ENCODE measurements at regions not wholly inside any gene's neighbourhood (a gene's known extent, or its start where the extent isn't known, plus 50 kb on each side); places are given as distances from the start of the nearest gene placed in this dataset.
"Not testable (repeated sequence)": the region's sequence is repeated elsewhere in the genome, so short reads cannot be mapped to it uniquely, and the experiment has no call there.

DNA sequence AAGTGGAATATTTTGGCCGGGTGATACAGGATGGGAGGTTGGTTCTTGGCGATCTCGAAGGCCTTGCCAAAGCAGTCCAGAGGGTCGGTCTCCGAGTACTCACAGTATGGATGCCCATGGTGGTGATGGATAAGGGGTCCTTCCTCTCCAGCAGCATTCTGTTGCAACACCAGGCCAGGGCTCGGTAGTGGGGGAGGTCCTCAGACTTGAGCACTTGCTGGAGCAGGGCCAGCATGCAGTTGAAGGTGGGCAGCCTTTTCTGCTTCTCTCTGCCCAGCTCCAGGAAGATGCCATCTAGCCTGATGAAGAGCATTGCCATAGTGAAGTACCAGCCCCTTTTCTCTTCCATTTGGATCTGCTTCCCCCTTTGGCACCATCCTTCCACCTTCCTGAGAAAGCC is 99.4 kb upstream of the MCHR2 start:
- no peak for DNase-seq (ENCODE audit: low spot score)

DNA sequence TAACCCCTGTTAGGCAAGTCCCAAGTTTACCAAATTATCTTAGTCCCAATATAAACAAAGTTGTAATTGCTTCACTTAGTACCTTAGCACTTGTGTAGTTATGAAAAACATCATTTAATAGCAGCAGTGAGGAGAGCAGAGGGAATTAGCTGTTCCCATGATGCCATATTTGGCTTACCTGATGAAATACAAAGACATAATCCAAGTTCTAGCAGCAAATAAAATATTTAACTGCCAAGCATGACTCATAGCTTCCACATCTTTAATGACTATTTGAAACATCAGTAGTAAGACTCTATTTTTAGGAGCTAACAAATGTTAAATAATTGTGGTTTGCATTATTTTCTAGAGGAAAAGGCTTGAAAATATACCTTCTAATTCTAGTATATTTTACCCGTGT is 94.0 kb upstream of the MCHR2 start:
- DNase-seq (ENCODE audit: low spot score), result no peak

- no peak for DNase-seq (ENCODE audit: low spot score)
Measured at GRCh38 chr6:100084991-100085364, 91.0 kb upstream of the MCHR2 start.

GRCh38 chr6:100084316-100084990 is 90.4 kb upstream of the MCHR2 start:
- DNase-seq (ENCODE audit: low spot score), result no peak

- no peak for DNase-seq (ENCODE audit: low spot score)
Measured at GRCh38 chr6:100078509-100078908, 84.5 kb upstream of the MCHR2 start.

DNA sequence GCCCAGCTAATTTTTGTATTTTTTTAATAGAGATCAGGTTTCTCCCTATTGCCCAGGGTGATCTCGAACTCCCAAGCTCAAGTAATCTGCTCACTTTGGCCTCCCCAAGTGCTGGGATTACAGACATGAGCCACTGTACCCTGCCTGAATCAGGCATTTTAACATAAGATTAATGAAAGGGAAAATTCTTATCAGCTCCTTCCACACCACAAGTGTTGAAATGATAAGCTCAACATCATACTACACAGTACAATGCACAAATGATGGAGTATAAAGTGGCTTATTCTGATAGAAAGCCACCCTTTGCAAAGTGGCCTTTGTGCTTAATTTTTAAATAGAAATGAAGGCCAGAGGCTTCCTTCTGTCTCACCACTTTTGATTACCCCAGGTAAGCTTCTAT is 71.3 kb upstream of the MCHR2 start:
- DNase-seq (ENCODE audit: low spot score), result no peak

DNA sequence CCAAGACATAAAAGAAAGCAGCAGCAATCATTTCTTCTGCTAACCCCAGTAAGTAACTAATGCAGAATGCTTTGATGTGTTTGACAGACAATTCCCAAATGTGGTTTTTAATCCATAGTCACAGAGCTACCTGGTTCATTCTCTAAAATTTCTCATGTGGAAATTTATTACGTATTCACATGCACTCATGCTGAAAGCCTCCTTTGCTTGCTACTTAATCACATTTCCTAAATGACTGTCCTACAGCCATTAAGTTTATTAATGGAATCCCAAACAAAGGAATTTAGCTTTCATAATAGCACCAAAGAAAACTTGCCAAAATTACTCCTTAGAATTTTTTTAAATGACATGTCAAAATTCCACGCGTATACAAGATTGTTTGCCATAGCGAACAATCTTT is 68.6 kb upstream of the MCHR2 start:
- DNase-seq (ENCODE audit: low spot score), result no peak

- no peak for DNase-seq (ENCODE audit: low spot score)
Measured at GRCh38 chr6:100057941-100058340, 63.9 kb upstream of the MCHR2 start.

- DNase-seq (ENCODE audit: low spot score), result no peak
Measured at GRCh38 chr6:100050550-100050949, 56.5 kb upstream of the MCHR2 start.

- not testable (repeated sequence) for DNase-seq (ENCODE audit: low spot score)
Measured at GRCh38 chr6:100043961-100044360, 49.9 kb upstream of the MCHR2 start.
